Neural crest cell (in vitro differentiated cells): ENCODE measurements at regions not wholly inside any gene's neighbourhood (a gene's known extent, or its start where the extent isn't known, plus 50 kb on each side); places are given as distances from the start of the nearest gene placed in this dataset.
"Not testable (repeated sequence)": the region's sequence is repeated elsewhere in the genome, so short reads cannot be mapped to it uniquely, and the experiment has no call there.

ENCODE experiments used
- DNase-seq: peaks from one replicate; pipeline ENCODE4 v3.0.0; 2021; ENCODE audit warnings: low read depth, mixed read lengths, low spot score
- H3K27ac Mint-ChIP-seq: one replicate; pipeline ENCODE4 v1.8.0; 2021; ENCODE audit warnings: mild to moderate bottlenecking, mixed read lengths; ENCODE audit not compliant: unreplicated experiment
- H3K27me3 Mint-ChIP-seq: 2 replicates; pipeline ENCODE4 v1.8.0; 2021; ENCODE audit warnings: low read depth, mild to moderate bottlenecking, mixed read lengths
- H3K36me3 Mint-ChIP-seq: 2 replicates; pipeline ENCODE4 v1.8.0; 2021; ENCODE audit warnings: low read depth, mild to moderate bottlenecking, mixed read lengths
- H3K4me1 Mint-ChIP-seq: 2 replicates; pipeline ENCODE4 v1.8.0; 2021; ENCODE audit warnings: mixed read lengths
- H3K4me3 Mint-ChIP-seq: one replicate; pipeline ENCODE4 v1.8.0; 2021; ENCODE audit warnings: mild to moderate bottlenecking, mixed read lengths
- H3K9me3 Mint-ChIP-seq: 2 replicates; pipeline ENCODE4 v1.8.0; 2021; ENCODE audit warnings: mixed read lengths
- TF ChIP-seq, protein P1 (sequence below): fragments of 200-600 bp; sonication (generic); conservative IDR thresholded peaks from 2 replicates; pipeline ENCODE4 v1.5.0; 2021; ENCODE audit warnings: antibody characterized with exemption, mild to moderate bottlenecking

DNA sequence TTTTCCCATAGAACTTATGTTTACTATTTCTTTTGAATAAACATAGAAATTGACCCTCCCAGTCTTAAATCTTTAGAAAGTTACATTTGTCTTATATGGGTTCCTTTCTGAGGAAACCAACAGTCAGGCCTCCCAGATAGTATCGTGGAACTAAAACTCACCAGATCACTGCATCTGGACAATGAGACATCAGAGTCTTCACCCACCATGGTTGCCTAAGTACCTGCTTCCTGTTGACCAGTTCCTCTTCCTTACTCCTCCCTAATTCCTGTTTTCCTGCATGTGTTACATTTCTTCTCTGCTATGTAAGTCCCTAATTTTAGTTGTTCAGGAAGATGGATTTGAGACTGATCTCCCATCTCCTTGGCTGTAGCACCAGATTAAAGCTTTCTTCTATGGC, 462.2 kb downstream of the DIRAS2 start:
- Mint-ChIP-seq H3K36me3 (no peaks in the 10 kb centered on the region), H3K9me3 (no peaks in the 10 kb centered on the region), H3K27me3 (no peaks in the 10 kb centered on the region), H3K27ac (no peak overlapping the region), H3K4me1 (peaks cover 4% of the 10 kb centered on the region), H3K4me3 (no peak overlapping the region)
- TF ChIP-seq, protein P1, sequence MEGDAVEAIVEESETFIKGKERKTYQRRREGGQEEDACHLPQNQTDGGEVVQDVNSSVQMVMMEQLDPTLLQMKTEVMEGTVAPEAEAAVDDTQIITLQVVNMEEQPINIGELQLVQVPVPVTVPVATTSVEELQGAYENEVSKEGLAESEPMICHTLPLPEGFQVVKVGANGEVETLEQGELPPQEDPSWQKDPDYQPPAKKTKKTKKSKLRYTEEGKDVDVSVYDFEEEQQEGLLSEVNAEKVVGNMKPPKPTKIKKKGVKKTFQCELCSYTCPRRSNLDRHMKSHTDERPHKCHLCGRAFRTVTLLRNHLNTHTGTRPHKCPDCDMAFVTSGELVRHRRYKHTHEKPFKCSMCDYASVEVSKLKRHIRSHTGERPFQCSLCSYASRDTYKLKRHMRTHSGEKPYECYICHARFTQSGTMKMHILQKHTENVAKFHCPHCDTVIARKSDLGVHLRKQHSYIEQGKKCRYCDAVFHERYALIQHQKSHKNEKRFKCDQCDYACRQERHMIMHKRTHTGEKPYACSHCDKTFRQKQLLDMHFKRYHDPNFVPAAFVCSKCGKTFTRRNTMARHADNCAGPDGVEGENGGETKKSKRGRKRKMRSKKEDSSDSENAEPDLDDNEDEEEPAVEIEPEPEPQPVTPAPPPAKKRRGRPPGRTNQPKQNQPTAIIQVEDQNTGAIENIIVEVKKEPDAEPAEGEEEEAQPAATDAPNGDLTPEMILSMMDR, result no peak
- DNase-seq, result no peak

DNA sequence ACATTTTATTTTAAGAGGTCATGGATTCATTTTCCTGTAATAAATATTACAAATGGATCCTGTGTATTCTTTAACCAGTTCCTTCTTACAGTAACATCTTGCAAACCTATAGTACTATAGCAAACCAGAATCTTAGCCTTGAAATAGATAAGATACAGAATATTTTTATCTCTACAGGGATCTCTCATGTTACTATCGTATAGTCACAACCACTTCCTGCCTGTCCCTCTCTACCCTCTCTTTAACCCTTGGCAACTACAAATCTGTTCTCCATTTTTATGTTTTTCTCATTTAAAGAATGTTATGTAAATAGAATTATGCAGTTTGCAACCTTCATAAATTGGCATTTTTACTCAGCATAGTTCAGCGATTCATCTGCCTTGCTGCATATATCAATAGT, 454.0 kb downstream of the DIRAS2 start:
- TF ChIP-seq, protein P1, result no peak
- H3K27ac Mint-ChIP-seq, result no peak overlapping the region
- no peaks in the 10 kb centered on the region for H3K4me1 Mint-ChIP-seq
- peaks cover 9% of the 10 kb centered on the region for H3K9me3 Mint-ChIP-seq
- DNase-seq, result no peak
- no peaks in the 10 kb centered on the region for H3K36me3 Mint-ChIP-seq
- H3K27me3 Mint-ChIP-seq, result no peaks in the 10 kb centered on the region
- no peak overlapping the region for H3K4me3 Mint-ChIP-seq

DNA sequence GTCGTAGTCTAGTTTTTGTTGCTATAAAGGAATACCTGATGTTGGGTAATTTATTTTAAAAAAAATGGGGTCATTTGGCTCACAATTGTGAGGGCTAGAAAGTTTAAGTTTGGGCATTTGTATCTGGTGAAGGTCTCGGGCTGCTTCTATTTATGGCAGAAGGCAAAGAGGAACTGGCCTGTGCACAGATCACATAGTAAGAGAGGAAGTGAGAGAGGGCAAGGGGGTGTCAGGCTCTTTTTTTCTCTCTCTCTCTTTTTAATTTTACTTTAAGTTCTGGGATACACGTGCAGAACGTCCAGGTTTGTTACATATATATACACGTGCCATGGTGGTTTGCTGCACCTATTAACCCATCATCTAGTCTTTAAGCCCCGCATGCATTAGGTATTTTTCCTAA, 453.3 kb downstream of the DIRAS2 start:
- Mint-ChIP-seq H3K4me1 (no peaks in the 10 kb centered on the region), H3K9me3 (peaks cover 9% of the 10 kb centered on the region), H3K27me3 (no peaks in the 10 kb centered on the region), H3K4me3 (no peak overlapping the region), H3K27ac (no peak overlapping the region), H3K36me3 (no peaks in the 10 kb centered on the region)
- TF ChIP-seq, protein P1, result no peak
- DNase-seq, result no peak

DNA sequence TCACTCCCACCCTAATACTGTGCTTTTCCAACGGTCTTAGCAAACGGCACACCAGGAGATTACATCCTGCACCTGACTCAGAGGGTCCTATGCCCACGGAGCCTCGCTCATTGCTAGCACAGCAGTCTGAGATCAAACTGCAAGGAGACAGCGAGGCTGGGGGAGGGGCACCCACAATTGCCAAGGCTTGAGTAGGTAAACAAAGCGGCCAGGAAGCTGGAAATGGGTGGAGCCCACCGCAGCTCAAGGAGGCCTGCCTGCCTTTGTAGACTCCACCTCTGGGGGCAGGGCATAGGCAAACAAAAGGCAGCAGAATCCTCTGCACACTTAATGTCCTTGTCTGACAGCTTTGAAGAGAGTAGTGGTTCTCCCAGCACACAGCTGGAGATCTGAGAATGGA, 450.2 kb downstream of the DIRAS2 start:
- not testable (repeated sequence) for H3K4me3 Mint-ChIP-seq, H3K27ac Mint-ChIP-seq, H3K36me3 Mint-ChIP-seq, H3K4me1 Mint-ChIP-seq, H3K27me3 Mint-ChIP-seq, DNase-seq, H3K9me3 Mint-ChIP-seq

DNA sequence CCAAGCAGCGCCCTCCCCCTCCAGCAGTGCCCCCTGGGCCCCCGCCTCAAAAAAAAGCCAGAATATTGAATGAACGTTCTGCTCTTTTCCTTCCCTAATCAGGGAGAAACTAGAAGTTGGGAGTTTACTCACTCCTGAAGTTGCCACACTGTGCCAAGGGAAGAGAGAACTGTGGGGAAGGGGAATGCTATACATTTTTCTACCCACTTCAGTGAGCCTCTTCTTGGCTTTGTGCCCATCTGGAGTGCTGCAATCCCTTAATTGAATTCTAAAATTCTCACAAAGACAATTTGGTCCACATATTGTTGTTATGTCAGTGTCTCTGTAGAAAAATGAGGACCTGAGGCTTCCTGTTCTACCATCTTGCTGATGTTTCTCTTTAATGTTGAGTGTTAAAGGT, 443.7 kb downstream of the DIRAS2 start:
- Mint-ChIP-seq H3K27me3 (no peaks in the 10 kb centered on the region), H3K27ac (no peak overlapping the region), H3K4me3 (no peak overlapping the region), H3K4me1 (peaks cover 26% of the 10 kb centered on the region), H3K36me3 (peaks cover 14% of the 10 kb centered on the region), H3K9me3 (peaks cover 5% of the 10 kb centered on the region)
- TF ChIP-seq, protein P1, result no peak
- no peak for DNase-seq

DNA sequence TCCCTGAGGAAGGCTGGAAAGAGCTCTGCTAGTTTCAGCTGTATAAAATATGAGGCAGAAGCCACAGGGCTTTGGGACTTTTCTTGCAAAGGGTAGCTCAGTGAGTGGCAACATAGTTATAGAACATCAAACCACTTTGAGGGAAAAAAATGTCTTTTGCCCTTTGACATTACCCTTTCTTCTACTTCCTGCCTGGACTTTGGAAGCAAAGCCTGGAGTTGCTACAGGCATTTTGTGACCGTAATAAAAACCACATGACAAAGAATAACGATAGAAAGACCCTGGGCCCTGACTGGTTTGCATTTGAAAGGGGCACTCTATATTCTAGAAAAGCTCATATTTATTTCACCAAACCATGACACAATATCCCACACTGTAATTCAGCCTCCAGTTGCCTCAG, 440.9 kb downstream of the DIRAS2 start:
- Mint-ChIP-seq H3K4me1 (peaks cover 26% of the 10 kb centered on the region), H3K27me3 (no peaks in the 10 kb centered on the region), H3K4me3 (peak overlapping the region; percentile 41), H3K27ac (peak overlapping the region; percentile 24), H3K9me3 (peaks cover 5% of the 10 kb centered on the region), H3K36me3 (peaks cover 9% of the 10 kb centered on the region)
- no peak for DNase-seq
- TF ChIP-seq, protein P1, result no peak
